K562 (cell line): ENCODE measurements at regions not wholly inside any gene's neighbourhood (a gene's known extent, or its start where the extent isn't known, plus 50 kb on each side); places are given as distances from the start of the nearest gene placed in this dataset.

ENCODE experiments used
- ATAC-seq: fragments of 200-7000 bp; cut with Tn5 transposase; 3 replicates; pipeline ENCODE4 v1.9.1; 2020; ENCODE audit warnings: moderate library complexity
- BruUV-seq: library from RNA; stranded (reverse); fragments of 400-500 nt; replicated peaks from 2 replicates; lab custom pipeline; 2021; lab: Mats Ljungman, UMichigan
- CTCF ChIA-PET: fragments of 300-600 bp; formaldehyde crosslinking; extraction: SDS; loops from one replicate; lab custom pipeline; 2021; ENCODE audit warnings: low intra/inter-chr PET ratio; lab: Yijun Ruan, JAX
- POLR2A ChIA-PET: fragments of 300-600, 350-650 bp; sonication (Branson Sonifier 250); formaldehyde crosslinking; extraction: SDS; loops from one replicate; lab custom pipeline; 2021; ENCODE audit warnings: antibody characterized with exemption, inconsistent platforms; lab: Yijun Ruan, JAX
- DNase-seq, 4 experiments: peaks; one replicate each; pipeline versions ENCODE4 v3.0.0 to v3.0.0-alpha.2; 2011 to 2018; ENCODE audit warnings: low spot score in 3 of 4, mixed read lengths in 3 of 4; ENCODE audit errors: extremely low read depth in 1 of 4
- FAIRE-seq: peaks from 2 replicates; lab custom pipeline; 2011; peaks lifted over from hg19 to GRCh38; lab: Jason Lieb, UNC
- H2AFZ ChIP-seq: 2 replicates; pipeline ENCODE4 v1.6.0; 2011; ENCODE audit warnings: low read depth, low read length, control low read depth, inconsistent platforms
- H3K27ac ChIP-seq: fragments of 200-600 bp; 3 replicates; pipeline ENCODE4 v1.8.0; 2011; ENCODE audit warnings: low read depth, mild to moderate bottlenecking, control low read depth, inconsistent platforms, low read length, moderate library complexity, mixed read lengths; ENCODE audit errors: extremely low read depth
- H3K27me3 ChIP-seq, 2 experiments: fragments of 300-600 bp in 1 of 2; 2 replicates in 1 of 2; 3 replicates in 1 of 2; pipeline versions ENCODE4 v1.6.0 to v1.8.0; 2011; ENCODE audit warnings: inconsistent platforms in 2 of 2, low read length in 2 of 2, mild to moderate bottlenecking in 1 of 2, mixed read lengths in 1 of 2, moderate library complexity in 1 of 2; ENCODE audit not compliant: control insufficient read depth in 2 of 2, insufficient read depth in 2 of 2
- H3K36me3 ChIP-seq: fragments of 300-600 bp; 3 replicates; pipeline ENCODE4 v1.8.0; 2011; ENCODE audit warnings: mild to moderate bottlenecking, low read length, inconsistent platforms; ENCODE audit not compliant: control insufficient read depth, insufficient read depth
- H3K4me1 ChIP-seq, 2 experiments: fragments of 200-600 bp in 1 of 2; replicated peaks in 1 of 2; 2 replicates in 1 of 2; 3 replicates in 1 of 2; pipeline versions ENCODE4 v1.5.1 to v1.8.0; 2011; ENCODE audit warnings: inconsistent platforms in 2 of 2, low read length in 2 of 2, mild to moderate bottlenecking in 1 of 2, mixed read lengths in 1 of 2, moderate library complexity in 1 of 2; ENCODE audit not compliant: control insufficient read depth in 2 of 2, insufficient read depth in 2 of 2
- H3K4me2 ChIP-seq: 2 replicates; pipeline ENCODE4 v1.6.1; 2011; ENCODE audit warnings: low read length, control low read depth, inconsistent platforms, mixed read lengths; ENCODE audit not compliant: insufficient read depth
- H3K4me3 ChIP-seq: fragments of 200-600 bp; sonication (generic), shearing (Covaris generic); 2 replicates; pipeline ENCODE4 v1.5.1; 2016; ENCODE audit warnings: control low read depth, inconsistent platforms
- H3K79me2 ChIP-seq: fragments of 200-600 bp; 3 replicates; pipeline ENCODE4 v1.8.0; 2011; ENCODE audit warnings: low read length, inconsistent platforms; ENCODE audit not compliant: control insufficient read depth, insufficient read depth
- H3K9ac ChIP-seq, 2 experiments: 2 replicates each; pipeline versions ENCODE4 v1.6.0 to v1.6.1; 2011; ENCODE audit warnings: low read depth in 2 of 2, low read length in 2 of 2, control low read depth in 1 of 2, inconsistent platforms in 1 of 2, mild to moderate bottlenecking in 1 of 2, mixed read lengths in 1 of 2; ENCODE audit not compliant: insufficient read depth in 1 of 2
- H3K9me1 ChIP-seq: one replicate; pipeline ENCODE4 v1.6.0; 2011; ENCODE audit warnings: inconsistent platforms, mild to moderate bottlenecking, low read length, moderate library complexity; ENCODE audit not compliant: control insufficient read depth, insufficient read depth
- H3K9me3 ChIP-seq: replicated peaks from 2 replicates; pipeline ENCODE4 v1.5.1; 2011; ENCODE audit warnings: low read depth, low read length, inconsistent platforms; ENCODE audit not compliant: control insufficient read depth, insufficient read depth
- H4K20me1 ChIP-seq: replicated peaks from 2 replicates; pipeline ENCODE4 v1.6.1; 2011; ENCODE audit warnings: low read length, inconsistent platforms, mixed read lengths; ENCODE audit not compliant: control insufficient read depth, insufficient read depth
- ARID1B ChIP-seq: fragments of 450-650 bp; IDR thresholded peaks from 2 replicates; pipeline ENCODE4 v1.6.1; 2016; ENCODE audit warnings: antibody characterized with exemption, mild to moderate bottlenecking, inconsistent platforms
- ATF1 ChIP-seq, 2 experiments: fragments of 450-650 bp in 1 of 2; IDR thresholded peaks; 2 replicates each; pipeline ENCODE4 v1.6.1; 2016; ENCODE audit warnings: missing compliant biosample characterization in 1 of 2, missing genetic modification characterization in 1 of 2
- ATF4 ChIP-seq: fragments of 450-650 bp; formaldehyde crosslinking; IDR thresholded peaks from 2 replicates; pipeline ENCODE4 v1.4.0; 2022; ENCODE audit warnings: mild to moderate bottlenecking, moderate library complexity
- CC2D1A ChIP-seq: fragments of 450-650 bp; IDR thresholded peaks from 2 replicates; pipeline ENCODE4 v1.6.1; 2017; ENCODE audit warnings: mild to moderate bottlenecking
- CCAR2 ChIP-seq: fragments of 200-400 bp; formaldehyde crosslinking; IDR thresholded peaks from 2 replicates; pipeline ENCODE4 v1.6.1; 2017; ENCODE audit warnings: mild to moderate bottlenecking, low read depth, low read length
- E2F4 ChIP-seq: sonication (generic); formaldehyde crosslinking; IDR thresholded peaks from 2 replicates; pipeline ENCODE4 v1.8.0; 2022; ENCODE audit warnings: mild to moderate bottlenecking, low read depth, missing genetic modification reagents
- FOXA3 ChIP-seq, 2 experiments: fragments of 450-650 bp in 1 of 2; sonication (generic) in 1 of 2; formaldehyde crosslinking; IDR thresholded peaks in 1 of 2; conservative IDR thresholded peaks in 1 of 2; 2 replicates each; pipeline versions ENCODE4 v1.4.0 to v1.8.0; 2020 to 2022; ENCODE audit warnings: mild to moderate bottlenecking in 2 of 2, missing genetic modification reagents in 1 of 2
- JUNB ChIP-seq: fragments of 450-650 bp; formaldehyde crosslinking; conservative IDR thresholded peaks from 2 replicates; pipeline ENCODE4 v1.4.0; 2020; ENCODE audit warnings: mild to moderate bottlenecking
- JUND ChIP-seq, 2 experiments: IDR thresholded peaks; 2 replicates in 1 of 2; 3 replicates in 1 of 2; pipeline ENCODE4 v1.6.1; 2011; ENCODE audit warnings: borderline replicate concordance in 2 of 2, low read depth in 2 of 2, low read length in 2 of 2, improper control_type of control experiment in 1 of 2, missing biosample characterization in 1 of 2, missing genetic modification characterization in 1 of 2, missing genetic modification reagents in 1 of 2
- KLF6 ChIP-seq: fragments of 250-450 bp; sonication (Bioruptor Pico); IDR thresholded peaks from 2 replicates; pipeline ENCODE4 v1.4.0; 2020; ENCODE audit warnings: mild to moderate bottlenecking, moderate library complexity, borderline replicate concordance
- NFIX ChIP-seq: fragments of 250-450 bp; sonication (Bioruptor Pico); IDR thresholded peaks from 2 replicates; pipeline ENCODE4 v1.4.0; 2020; ENCODE audit warnings: low read depth, mild to moderate bottlenecking, moderate library complexity
- SMC3 ChIP-seq: conservative IDR thresholded peaks from 2 replicates; pipeline ENCODE4 v1.6.1; 2011; ENCODE audit warnings: low read depth, low read length, improper control_type of control experiment; ENCODE audit not compliant: insufficient read depth
- STAT5B ChIP-seq: fragments of 250-450 bp; sonication (Bioruptor Pico); IDR thresholded peaks from 2 replicates; pipeline ENCODE4 v1.8.0; 2021; ENCODE audit warnings: mild to moderate bottlenecking, inconsistent platforms
- XRCC3 ChIP-seq: fragments of 450-650 bp; IDR thresholded peaks from 2 replicates; pipeline ENCODE4 v1.6.1; 2017; ENCODE audit warnings: mild to moderate bottlenecking, moderate library complexity
- ZBTB1 ChIP-seq: sonication (generic); formaldehyde crosslinking; IDR thresholded peaks from 2 replicates; pipeline ENCODE4 v1.8.1; 2023; ENCODE audit warnings: missing genetic modification reagents, low read depth, mild to moderate bottlenecking, borderline replicate concordance
- ZNF57 ChIP-seq: fragments of 450-650 bp; formaldehyde crosslinking; IDR thresholded peaks from 2 replicates; pipeline ENCODE4 v1.4.0; 2020; ENCODE audit warnings: mild to moderate bottlenecking, moderate library complexity
- ZNF644 ChIP-seq: fragments of 200-800 bp; sonication (Bioruptor generic); IDR thresholded peaks from 2 replicates; pipeline ENCODE4 v1.6.1; 2016; ENCODE audit warnings: low read depth, missing genetic modification characterization, missing compliant biosample characterization
- WGBS: fragments of 100-300 bp; shearing (Covaris generic); methylation state at CpG from one replicate; pipeline ENCODE4 v1.1.6; 2016; ENCODE audit warnings: low coverage, mixed read lengths; ENCODE audit not compliant: insufficient coverage; ENCODE audit errors: missing lambda C conversion rate; 5-methylcytosine and 5-hydroxymethylcytosine counted together
- in situ Hi-C: fragments of 300-500 bp; cut with MboI; formaldehyde crosslinking; loops from 4 replicates; pipeline ENCODE4 v1.15.0; 2018; ENCODE audit warnings: inconsistent platforms, mixed read lengths
- intact Hi-C: fragments of 100-400 bp; cut with micrococcal nuclease; formaldehyde crosslinking; loops from 2 replicates; pipeline ENCODE4 v1.14.2; 2022
- TF ChIP-seq, protein P1 (sequence below): sonication (generic); formaldehyde crosslinking; IDR thresholded peaks from 2 replicates; pipeline ENCODE4 v1.8.0; 2022; ENCODE audit warnings: missing genetic modification reagents, mild to moderate bottlenecking, borderline replicate concordance
- TF ChIP-seq, protein P2 (sequence below): fragments of 250-450 bp; sonication (Bioruptor Pico); IDR thresholded peaks from 2 replicates; pipeline ENCODE4 v1.5.0; 2020; ENCODE audit warnings: mild to moderate bottlenecking

DNA sequence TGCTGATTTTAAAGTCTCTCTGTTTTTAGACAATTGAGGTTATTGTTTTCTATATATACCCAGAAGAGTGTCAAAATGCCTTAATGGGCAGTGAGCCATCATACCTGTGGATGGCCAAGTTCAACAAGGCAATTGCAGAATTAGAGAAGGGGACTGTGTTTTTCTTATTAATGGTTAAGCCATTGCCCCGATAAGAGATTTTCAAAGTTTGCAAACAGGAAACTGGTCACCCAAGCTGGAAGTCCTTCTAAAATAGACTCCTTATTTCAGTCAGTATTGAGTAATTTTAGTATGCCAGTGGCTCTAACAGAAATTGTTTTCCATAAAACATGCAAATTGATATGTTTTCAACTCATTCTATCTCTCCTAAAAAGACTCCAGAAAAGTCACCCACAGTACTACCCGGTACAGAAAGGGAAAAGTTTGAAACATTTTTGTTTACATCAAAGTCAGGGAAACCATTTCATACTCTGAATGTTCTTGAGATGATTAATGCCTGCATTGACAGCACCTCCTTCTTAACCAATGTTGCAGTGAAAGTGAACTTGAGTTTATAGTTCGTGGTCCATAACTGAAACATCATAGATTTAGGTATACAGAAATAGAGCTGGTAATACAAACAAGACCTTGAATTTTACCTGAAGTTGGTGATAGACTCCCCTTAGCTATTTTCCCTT is 191.1 kb downstream of the TMX1 start:
- Histone ChIP-seq H2AFZ (no peak overlapping the region), H3K4me3 (no peak overlapping the region), H3K4me1 (no peaks in the 10 kb centered on the region), H3K27me3 (no peaks in the 10 kb centered on the region), H3K79me2 (no peaks in the 10 kb centered on the region), H3K36me3 (no peaks in the 10 kb centered on the region), H3K9me3 (no peaks in the 10 kb centered on the region), H4K20me1 (no peaks in the 10 kb centered on the region), H3K9ac (no peak overlapping the region), H3K4me2 (no peak overlapping the region), H3K27ac (no peak overlapping the region), H3K9me1 (no peaks in the 10 kb centered on the region)
- DNase-seq (no peak), ATAC-seq (no peak), FAIRE-seq (no peak)
- ChIA-PET POLR2A (no interaction called here), CTCF (no interaction called here)
- 3% methylated on average over 3 of the region's 3 CpGs for WGBS
- BruUV-seq: no TSS peak
- in situ Hi-C loops (no loop called here), intact Hi-C loops (no loop called here)
- TF ChIP-seq E2F4 (CRISPR knock-in tag) (no peak), ATF4 (CRISPR knock-in tag) (no peak), NFIX (CRISPR knock-in tag) (no peak), ATF1 (CRISPR knock-in tag; IDR thresholded peaks at IDR 0.05) (no peak), ATF1 (tag; IDR thresholded peaks at IDR 0.05) (no peak), JUND (IDR thresholded peaks at IDR 0.05; ENCODE audit: borderline replicate concordance, low read depth, low read length) (no peak), JUND (tag; IDR thresholded peaks at IDR 0.05; ENCODE audit: borderline replicate concordance, low read depth, low read length) (no peak), KLF6 (no peak), XRCC3 (no peak), CC2D1A (no peak), ARID1B (no peak), JUNB (CRISPR knock-in tag) (no peak), STAT5B (CRISPR knock-in tag) (no peak), ZNF57 (CRISPR knock-in tag) (no peak), CCAR2 (no peak), FOXA3 (CRISPR knock-in tag; conservative IDR thresholded peaks at IDR 0.05 in 1 of 2, IDR thresholded peaks at IDR 0.05 in 1 of 2) (no peak), ZBTB1 (CRISPR knock-in tag) (no peak), ZNF644 (tag) (no peak), SMC3 (no peak)
- TF ChIP-seq, protein P1, sequence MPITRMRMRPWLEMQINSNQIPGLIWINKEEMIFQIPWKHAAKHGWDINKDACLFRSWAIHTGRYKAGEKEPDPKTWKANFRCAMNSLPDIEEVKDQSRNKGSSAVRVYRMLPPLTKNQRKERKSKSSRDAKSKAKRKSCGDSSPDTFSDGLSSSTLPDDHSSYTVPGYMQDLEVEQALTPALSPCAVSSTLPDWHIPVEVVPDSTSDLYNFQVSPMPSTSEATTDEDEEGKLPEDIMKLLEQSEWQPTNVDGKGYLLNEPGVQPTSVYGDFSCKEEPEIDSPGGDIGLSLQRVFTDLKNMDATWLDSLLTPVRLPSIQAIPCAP: no peak
- TF ChIP-seq, protein P2, sequence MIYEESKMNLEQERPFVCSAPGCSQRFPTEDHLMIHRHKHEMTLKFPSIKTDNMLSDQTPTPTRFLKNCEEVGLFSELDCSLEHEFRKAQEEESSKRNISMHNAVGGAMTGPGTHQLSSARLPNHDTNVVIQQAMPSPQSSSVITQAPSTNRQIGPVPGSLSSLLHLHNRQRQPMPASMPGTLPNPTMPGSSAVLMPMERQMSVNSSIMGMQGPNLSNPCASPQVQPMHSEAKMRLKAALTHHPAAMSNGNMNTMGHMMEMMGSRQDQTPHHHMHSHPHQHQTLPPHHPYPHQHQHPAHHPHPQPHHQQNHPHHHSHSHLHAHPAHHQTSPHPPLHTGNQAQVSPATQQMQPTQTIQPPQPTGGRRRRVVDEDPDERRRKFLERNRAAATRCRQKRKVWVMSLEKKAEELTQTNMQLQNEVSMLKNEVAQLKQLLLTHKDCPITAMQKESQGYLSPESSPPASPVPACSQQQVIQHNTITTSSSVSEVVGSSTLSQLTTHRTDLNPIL (CRISPR knock-in tag): no peak
